ENCODE measurements at regions not wholly inside any gene's neighbourhood (a gene's known extent, or its start where the extent isn't known, plus 50 kb on each side); places are given as distances from the start of the nearest gene placed in this dataset.
A peak's percentile ranks its signal among the peaks of the same experiment; 100 is the strongest.
"Not testable (repeated sequence)": the region's sequence is repeated elsewhere in the genome, so short reads cannot be mapped to it uniquely, and the experiment has no call there.

GRCh38 chr7:114364151-114364550 lies 50.5 kb upstream of the FOXP2 start:
- DNase-seq, result no peak

- DNase-seq, result no peak
These were observed 51.3 kb upstream of the FOXP2 start for GRCh38 chr7:114363292-114363691.

- no peak for DNase-seq
These were observed 55.7 kb upstream of the FOXP2 start for GRCh38 chr7:114358911-114359310.

GRCh38 chr7:114356133-114356532 lies 58.5 kb upstream of the FOXP2 start:
- no peak for DNase-seq

GRCh38 chr7:114354306-114354705 lies 60.3 kb upstream of the FOXP2 start:
- DNase-seq, result no peak

GRCh38 chr7:114345494-114345893 lies 69.1 kb upstream of the FOXP2 start:
- peak; percentile 86 for DNase-seq

- DNase-seq, result no peak
These were observed 70.5 kb upstream of the FOXP2 start for GRCh38 chr7:114343949-114344708.

GRCh38 chr7:114342431-114343179 lies 72.0 kb upstream of the FOXP2 start:
- DNase-seq, result no peak

GRCh38 chr7:114341648-114342047 lies 73.0 kb upstream of the FOXP2 start:
- no peak for DNase-seq

GRCh38 chr7:114334989-114335388 lies 79.6 kb upstream of the FOXP2 start:
- DNase-seq, result no peak

- DNase-seq, result not testable (repeated sequence)
These were observed 85.2 kb upstream of the FOXP2 start for GRCh38 chr7:114329458-114329857.

GRCh38 chr7:114317450-114318098 lies 97.0 kb upstream of the FOXP2 start:
- DNase-seq, result no peak

GRCh38 chr7:114312649-114313048 lies 102.0 kb upstream of the FOXP2 start:
- DNase-seq, result no peak

- DNase-seq, result no peak
These were observed 104.1 kb upstream of the FOXP2 start for GRCh38 chr7:114310345-114311110.

- no peak for DNase-seq
These were observed 104.9 kb upstream of the FOXP2 start for GRCh38 chr7:114309729-114310128.

- no peak for DNase-seq
These were observed 111.3 kb upstream of the FOXP2 start for GRCh38 chr7:114303301-114303700.

- no peak for DNase-seq
These were observed 111.8 kb upstream of the FOXP2 start for GRCh38 chr7:114302858-114303257.

GRCh38 chr7:114298011-114298410 lies 116.6 kb upstream of the FOXP2 start:
- DNase-seq, result no peak

GRCh38 chr7:114297121-114297520 lies 117.5 kb upstream of the FOXP2 start:
- no peak for DNase-seq

GRCh38 chr7:114295522-114295921 lies 119.1 kb upstream of the FOXP2 start:
- no peak for DNase-seq

- no peak for DNase-seq
These were observed 120.6 kb upstream of the FOXP2 start for GRCh38 chr7:114294036-114294435.

- no peak for DNase-seq
These were observed 121.2 kb upstream of the FOXP2 start for GRCh38 chr7:114293289-114294012.
